ENCODE measurements at regions not wholly inside any gene's neighbourhood (a gene's known extent, or its start where the extent isn't known, plus 50 kb on each side); places are given as distances from the start of the nearest gene placed in this dataset.

- no peaks in the 10 kb centered on the region for H3K36me3 ChIP-seq (ENCODE audit: insufficient read depth, low read length)
- no peak overlapping the region for H3K9ac ChIP-seq (ENCODE audit: low read length)
- H3K27me3 ChIP-seq (ENCODE audit: control insufficient read depth in 1 of 2, insufficient read depth in 2 of 2, low read length in 2 of 2) = no peaks in the 10 kb centered on the region
- H3K9me3 ChIP-seq (ENCODE audit: low read length) = no peaks in the 10 kb centered on the region
- H3K4me3 ChIP-seq (ENCODE audit: low read depth in 1 of 2, low read length in 2 of 2) = no peak overlapping the region
- H3K4me1 ChIP-seq (ENCODE audit: insufficient read depth, low read length) = no peaks in the 10 kb centered on the region
- H3K27ac ChIP-seq (ENCODE audit: low read depth, low read length) = no peak overlapping the region
These were observed 171.7 kb upstream of the ETAA1 start for GRCh38 chr2:67225287-67225973.

- Histone ChIP-seq H3K9ac (ENCODE audit: low read length) (no peak overlapping the region), H3K9me3 (ENCODE audit: low read length) (no peaks in the 10 kb centered on the region), H3K27ac (ENCODE audit: low read depth, low read length) (no peak overlapping the region), H3K27me3 (ENCODE audit: control insufficient read depth in 1 of 2, insufficient read depth in 2 of 2, low read length in 2 of 2) (no peaks in the 10 kb centered on the region), H3K36me3 (ENCODE audit: insufficient read depth, low read length) (no peaks in the 10 kb centered on the region), H3K4me1 (ENCODE audit: insufficient read depth, low read length) (no peaks in the 10 kb centered on the region), H3K4me3 (ENCODE audit: low read depth in 1 of 2, low read length in 2 of 2) (no peak overlapping the region)
These were observed 167.4 kb upstream of the ETAA1 start for GRCh38 chr2:67229706-67230105.

GRCh38 chr2:67232936-67233335 is 164.2 kb upstream of the ETAA1 start:
- Histone ChIP-seq H3K9ac (ENCODE audit: low read length) (no peak overlapping the region), H3K4me3 (ENCODE audit: low read depth in 1 of 2, low read length in 2 of 2) (no peak overlapping the region), H3K27me3 (ENCODE audit: control insufficient read depth in 1 of 2, insufficient read depth in 2 of 2, low read length in 2 of 2) (no peaks in the 10 kb centered on the region), H3K9me3 (ENCODE audit: low read length) (no peaks in the 10 kb centered on the region), H3K27ac (ENCODE audit: low read depth, low read length) (no peak overlapping the region), H3K4me1 (ENCODE audit: insufficient read depth, low read length) (no peaks in the 10 kb centered on the region), H3K36me3 (ENCODE audit: insufficient read depth, low read length) (no peaks in the 10 kb centered on the region)

GRCh38 chr2:67234440-67234839 is 162.7 kb upstream of the ETAA1 start:
- H3K36me3 ChIP-seq (ENCODE audit: insufficient read depth, low read length) = no peaks in the 10 kb centered on the region
- no peaks in the 10 kb centered on the region for H3K4me1 ChIP-seq (ENCODE audit: insufficient read depth, low read length)
- no peak overlapping the region for H3K9ac ChIP-seq (ENCODE audit: low read length)
- H3K4me3 ChIP-seq (ENCODE audit: low read depth in 1 of 2, low read length in 2 of 2) = no peak overlapping the region
- no peak overlapping the region for H3K27ac ChIP-seq (ENCODE audit: low read depth, low read length)
- H3K27me3 ChIP-seq (ENCODE audit: control insufficient read depth in 1 of 2, insufficient read depth in 2 of 2, low read length in 2 of 2) = no peaks in the 10 kb centered on the region
- H3K9me3 ChIP-seq (ENCODE audit: low read length) = no peaks in the 10 kb centered on the region

GRCh38 chr2:67237288-67237687 is 159.8 kb upstream of the ETAA1 start:
- H3K4me3 ChIP-seq (ENCODE audit: low read depth in 1 of 2, low read length in 2 of 2) = no peak overlapping the region
- H3K4me1 ChIP-seq (ENCODE audit: insufficient read depth, low read length) = no peaks in the 10 kb centered on the region
- no peaks in the 10 kb centered on the region for H3K9me3 ChIP-seq (ENCODE audit: low read length)
- no peak overlapping the region for H3K27ac ChIP-seq (ENCODE audit: low read depth, low read length)
- H3K36me3 ChIP-seq (ENCODE audit: insufficient read depth, low read length) = no peaks in the 10 kb centered on the region
- H3K27me3 ChIP-seq (ENCODE audit: control insufficient read depth in 1 of 2, insufficient read depth in 2 of 2, low read length in 2 of 2) = no peaks in the 10 kb centered on the region
- no peak overlapping the region for H3K9ac ChIP-seq (ENCODE audit: low read length)

- no peak overlapping the region for H3K4me3 ChIP-seq (ENCODE audit: low read depth in 1 of 2, low read length in 2 of 2)
- no peaks in the 10 kb centered on the region for H3K27me3 ChIP-seq (ENCODE audit: control insufficient read depth in 1 of 2, insufficient read depth in 2 of 2, low read length in 2 of 2)
- no peak overlapping the region for H3K27ac ChIP-seq (ENCODE audit: low read depth, low read length)
- H3K9ac ChIP-seq (ENCODE audit: low read length) = no peak overlapping the region
- H3K4me1 ChIP-seq (ENCODE audit: insufficient read depth, low read length) = no peaks in the 10 kb centered on the region
- no peaks in the 10 kb centered on the region for H3K9me3 ChIP-seq (ENCODE audit: low read length)
- H3K36me3 ChIP-seq (ENCODE audit: insufficient read depth, low read length) = no peaks in the 10 kb centered on the region
These were observed 156.6 kb upstream of the ETAA1 start for GRCh38 chr2:67240507-67240906.

- H3K36me3 ChIP-seq (ENCODE audit: insufficient read depth, low read length) = no peaks in the 10 kb centered on the region
- H3K9ac ChIP-seq (ENCODE audit: low read length) = no peak overlapping the region
- H3K9me3 ChIP-seq (ENCODE audit: low read length) = no peaks in the 10 kb centered on the region
- no peaks in the 10 kb centered on the region for H3K4me1 ChIP-seq (ENCODE audit: insufficient read depth, low read length)
- no peak overlapping the region for H3K27ac ChIP-seq (ENCODE audit: low read depth, low read length)
- no peaks in the 10 kb centered on the region for H3K27me3 ChIP-seq (ENCODE audit: control insufficient read depth in 1 of 2, insufficient read depth in 2 of 2, low read length in 2 of 2)
- no peak overlapping the region for H3K4me3 ChIP-seq (ENCODE audit: low read depth in 1 of 2, low read length in 2 of 2)
These were observed 155.7 kb upstream of the ETAA1 start for GRCh38 chr2:67241453-67241852.

- Histone ChIP-seq H3K36me3 (ENCODE audit: insufficient read depth, low read length) (no peaks in the 10 kb centered on the region), H3K4me1 (ENCODE audit: insufficient read depth, low read length) (no peaks in the 10 kb centered on the region), H3K9me3 (ENCODE audit: low read length) (no peaks in the 10 kb centered on the region), H3K27me3 (ENCODE audit: control insufficient read depth in 1 of 2, insufficient read depth in 2 of 2, low read length in 2 of 2) (no peaks in the 10 kb centered on the region), H3K4me3 (ENCODE audit: low read depth in 1 of 2, low read length in 2 of 2) (no peak overlapping the region), H3K27ac (ENCODE audit: low read depth, low read length) (no peak overlapping the region), H3K9ac (ENCODE audit: low read length) (no peak overlapping the region)
These were observed 154.7 kb upstream of the ETAA1 start for GRCh38 chr2:67242456-67242855.

GRCh38 chr2:67243919-67244318 is 153.2 kb upstream of the ETAA1 start:
- no peaks in the 10 kb centered on the region for H3K4me1 ChIP-seq (ENCODE audit: insufficient read depth, low read length)
- H3K27me3 ChIP-seq (ENCODE audit: control insufficient read depth in 1 of 2, insufficient read depth in 2 of 2, low read length in 2 of 2) = no peaks in the 10 kb centered on the region
- no peak overlapping the region for H3K9ac ChIP-seq (ENCODE audit: low read length)
- H3K4me3 ChIP-seq (ENCODE audit: low read depth in 1 of 2, low read length in 2 of 2) = no peak overlapping the region
- H3K36me3 ChIP-seq (ENCODE audit: insufficient read depth, low read length) = no peaks in the 10 kb centered on the region
- H3K9me3 ChIP-seq (ENCODE audit: low read length) = no peaks in the 10 kb centered on the region
- no peak overlapping the region for H3K27ac ChIP-seq (ENCODE audit: low read depth, low read length)

GRCh38 chr2:67246791-67247190 is 150.3 kb upstream of the ETAA1 start:
- Histone ChIP-seq H3K9ac (ENCODE audit: low read length) (no peak overlapping the region), H3K27ac (ENCODE audit: low read depth, low read length) (no peak overlapping the region), H3K27me3 (ENCODE audit: control insufficient read depth in 1 of 2, insufficient read depth in 2 of 2, low read length in 2 of 2) (no peaks in the 10 kb centered on the region), H3K36me3 (ENCODE audit: insufficient read depth, low read length) (no peaks in the 10 kb centered on the region), H3K4me1 (ENCODE audit: insufficient read depth, low read length) (no peaks in the 10 kb centered on the region), H3K4me3 (ENCODE audit: low read depth in 1 of 2, low read length in 2 of 2) (no peak overlapping the region), H3K9me3 (ENCODE audit: low read length) (no peaks in the 10 kb centered on the region)

- H3K36me3 ChIP-seq (ENCODE audit: insufficient read depth, low read length) = no peaks in the 10 kb centered on the region
- H3K9me3 ChIP-seq (ENCODE audit: low read length) = no peaks in the 10 kb centered on the region
- H3K9ac ChIP-seq (ENCODE audit: low read length) = no peak overlapping the region
- no peak overlapping the region for H3K27ac ChIP-seq (ENCODE audit: low read depth, low read length)
- no peak overlapping the region for H3K4me3 ChIP-seq (ENCODE audit: low read depth in 1 of 2, low read length in 2 of 2)
- no peaks in the 10 kb centered on the region for H3K27me3 ChIP-seq (ENCODE audit: control insufficient read depth in 1 of 2, insufficient read depth in 2 of 2, low read length in 2 of 2)
- no peaks in the 10 kb centered on the region for H3K4me1 ChIP-seq (ENCODE audit: insufficient read depth, low read length)
These were observed 145.4 kb upstream of the ETAA1 start for GRCh38 chr2:67251741-67252140.

GRCh38 chr2:67255933-67256615 is 141.1 kb upstream of the ETAA1 start:
- Histone ChIP-seq H3K27ac (ENCODE audit: low read depth, low read length) (no peak overlapping the region), H3K9ac (ENCODE audit: low read length) (no peak overlapping the region), H3K27me3 (ENCODE audit: control insufficient read depth in 1 of 2, insufficient read depth in 2 of 2, low read length in 2 of 2) (no peaks in the 10 kb centered on the region), H3K36me3 (ENCODE audit: insufficient read depth, low read length) (no peaks in the 10 kb centered on the region), H3K4me1 (ENCODE audit: insufficient read depth, low read length) (peaks cover 14% of the 10 kb centered on the region), H3K9me3 (ENCODE audit: low read length) (no peaks in the 10 kb centered on the region), H3K4me3 (ENCODE audit: low read depth in 1 of 2, low read length in 2 of 2) (no peak overlapping the region)
